OCI-LY7 (cell line): ENCODE measurements at regions not wholly inside any gene's neighbourhood (a gene's known extent, or its start where the extent isn't known, plus 50 kb on each side); places are given as distances from the start of the nearest gene placed in this dataset.

ENCODE experiments used
- BruUV-seq: library from RNA; stranded (reverse); fragments of 400-500 nt; replicated peaks from 2 replicates; lab custom pipeline; 2021; lab: Mats Ljungman, UMichigan
- CTCF ChIA-PET: fragments of 300-600 bp; sonication (Branson Sonifier 250); formaldehyde crosslinking; loops from one replicate; lab custom pipeline; 2022; ENCODE audit warnings: antibody characterized with exemption; ENCODE audit not compliant: unreplicated experiment; lab: Charles Lee
- POLR2A ChIA-PET: fragments of 300-600 bp; sonication (Branson Sonifier 250); formaldehyde crosslinking; loops from one replicate; lab custom pipeline; 2022; ENCODE audit warnings: antibody characterized with exemption; lab: Charles Lee
- DNase-seq: peaks from one replicate; pipeline ENCODE4 v3.0.0-alpha.2; 2015; ENCODE audit warnings: low spot score
- H2AFZ ChIP-seq: fragments of 200-600 bp; sonication (generic), shearing (Covaris generic); 2 replicates; pipeline ENCODE4 v1.6.1; 2014; ENCODE audit warnings: mild to moderate bottlenecking, antibody characterized with exemption, low read length, moderate library complexity
- H3K27ac ChIP-seq: fragments of 200-600 bp; sonication (generic); 2 replicates; pipeline ENCODE4 v1.5.1; 2014; ENCODE audit warnings: mixed run types, low read depth, mild to moderate bottlenecking, moderate library complexity, low read length, inconsistent platforms; ENCODE audit not compliant: poor library complexity, severe bottlenecking
- H3K36me3 ChIP-seq: fragments of 200-600 bp; sonication (generic); 2 replicates; pipeline ENCODE4 v1.6.1; 2014; ENCODE audit warnings: mild to moderate bottlenecking, antibody characterized with exemption, low read length, moderate library complexity, mixed read lengths; ENCODE audit not compliant: insufficient read depth
- H3K4me1 ChIP-seq: fragments of 200-600 bp; sonication (generic); 2 replicates; pipeline ENCODE4 v1.5.1; 2014; ENCODE audit warnings: mild to moderate bottlenecking, low read length; ENCODE audit not compliant: insufficient read depth, poor library complexity, severe bottlenecking
- H3K4me2 ChIP-seq: fragments of 200-600 bp; sonication (generic); 2 replicates; pipeline ENCODE4 v1.6.1; 2014; ENCODE audit warnings: mild to moderate bottlenecking, low read length
- H3K4me3 ChIP-seq: fragments of 200-600 bp; sonication (generic); 2 replicates; pipeline ENCODE4 v1.5.1; 2014; ENCODE audit warnings: mild to moderate bottlenecking, low read depth, low read length; ENCODE audit not compliant: poor library complexity, severe bottlenecking
- H3K79me2 ChIP-seq: fragments of 200-600 bp; sonication (generic); 2 replicates; pipeline ENCODE4 v1.6.1; 2016; ENCODE audit warnings: low read depth, mild to moderate bottlenecking, low read length, moderate library complexity, mixed read lengths; ENCODE audit not compliant: insufficient read depth
- H3K9me2 ChIP-seq: fragments of 200-600 bp; sonication (generic); 2 replicates; pipeline ENCODE4 v1.6.1; 2016; ENCODE audit warnings: mild to moderate bottlenecking, low read length, mixed read lengths; ENCODE audit not compliant: insufficient read depth
- H3K9me3 ChIP-seq: fragments of 200-600 bp; sonication (generic); 2 replicates; pipeline ENCODE4 v1.6.1; 2014; ENCODE audit warnings: mild to moderate bottlenecking, mixed run types, low read length, mixed read lengths
- H4K20me1 ChIP-seq: fragments of 200-600 bp; sonication (generic); 2 replicates; pipeline ENCODE4 v1.6.1; 2014; ENCODE audit warnings: mild to moderate bottlenecking, antibody characterized with exemption, low read length, moderate library complexity, mixed read lengths; ENCODE audit not compliant: insufficient read depth
- CTCF ChIP-seq: fragments of 200-600 bp; sonication (generic); conservative IDR thresholded peaks from 2 replicates; pipeline ENCODE4 v1.5.1; 2014; ENCODE audit warnings: mild to moderate bottlenecking, antibody characterized with exemption, low read length, moderate library complexity, mixed read lengths
- EZH2phosphoT487 ChIP-seq: fragments of 200-600 bp; sonication (generic); IDR thresholded peaks from 2 replicates; pipeline ENCODE4 v1.6.1; 2018; ENCODE audit warnings: low read depth, borderline replicate concordance, mild to moderate bottlenecking, mixed run types, antibody characterized with exemption, low read length, moderate library complexity, mixed read lengths
- intact Hi-C: fragments of 100-400 bp; cut with micrococcal nuclease; formaldehyde crosslinking; loops from one replicate; pipeline ENCODE4 v1.10.0; 2022; ENCODE audit not compliant: unreplicated experiment

GRCh38 chr7:130949550-130949949 is 215.5 kb upstream of the KLF14 start:
- POLR2A ChIA-PET, result interaction anchor here (0.6 to 1.3 kb wide), 2 partner anchors 9 to 14 kb away, joined by 4 read pairs; no protein-coding TSS in a partner anchor
- intact Hi-C loops, result no loop called here
- Histone ChIP-seq H2AFZ (no peak overlapping the region), H3K27ac (no peak overlapping the region), H3K4me2 (no peak overlapping the region), H3K9me2 (no peaks in the 10 kb centered on the region), H3K79me2 (peaks cover 7% of the 10 kb centered on the region; the same call in 1 of the 2 replicates), H3K36me3 (peaks cover 12% of the 10 kb centered on the region), H3K4me3 (no peak overlapping the region), H3K4me1 (peaks cover 16% of the 10 kb centered on the region), H4K20me1 (no peaks in the 10 kb centered on the region), H3K9me3 (no peaks in the 10 kb centered on the region)
- no TSS peak for BruUV-seq
- CTCF ChIA-PET, result no interaction called here
- no peak for DNase-seq
- TF ChIP-seq CTCF (no peak), EZH2phosphoT487 (no peak)

GRCh38 chr7:130950054-130950453 is 216.0 kb upstream of the KLF14 start:
- Histone ChIP-seq H4K20me1 (no peaks in the 10 kb centered on the region), H3K9me2 (no peaks in the 10 kb centered on the region), H2AFZ (no peak overlapping the region), H3K4me1 (peaks cover 11% of the 10 kb centered on the region), H3K79me2 (peaks cover 7% of the 10 kb centered on the region; the same call in 1 of the 2 replicates), H3K9me3 (no peaks in the 10 kb centered on the region), H3K27ac (no peak overlapping the region), H3K4me2 (no peak overlapping the region), H3K4me3 (no peak overlapping the region), H3K36me3 (peaks cover 16% of the 10 kb centered on the region)
- POLR2A ChIA-PET, result interaction anchor here (0.6 to 0.8 kb wide), 2 partner anchors 9 to 14 kb away, joined by 3 to 4 read pairs; no protein-coding TSS in a partner anchor
- BruUV-seq, result no TSS peak
- no peak for DNase-seq
- intact Hi-C loops, result no loop called here
- TF ChIP-seq CTCF (no peak), EZH2phosphoT487 (no peak)
- CTCF ChIA-PET, result no interaction called here

- peaks cover 4% of the 10 kb centered on the region for H3K4me1 ChIP-seq
- H3K4me3 ChIP-seq, result no peak overlapping the region
- H3K9me2 ChIP-seq, result no peaks in the 10 kb centered on the region
- H3K79me2 ChIP-seq, result peaks cover 7% of the 10 kb centered on the region; the same call in 1 of the 2 replicates
- no peaks in the 10 kb centered on the region for H4K20me1 ChIP-seq
- intact Hi-C loops, result no loop called here
- no peak overlapping the region for H2AFZ ChIP-seq
- POLR2A ChIA-PET, result interaction anchor here (0.8 kb wide), 1 partner anchor 8 kb away, joined by 3 read pairs; no protein-coding TSS in a partner anchor
- peaks cover 15% of the 10 kb centered on the region for H3K36me3 ChIP-seq
- H3K9me3 ChIP-seq, result no peaks in the 10 kb centered on the region
- no peak for DNase-seq
- no peak overlapping the region for H3K27ac ChIP-seq
- BruUV-seq, result no TSS peak
- CTCF ChIA-PET, result no interaction called here
- H3K4me2 ChIP-seq, result no peak overlapping the region
- TF ChIP-seq CTCF (no peak), EZH2phosphoT487 (no peak)
These were observed 216.7 kb upstream of the KLF14 start for GRCh38 chr7:130950741-130951140.
